Fibroblast of lung (primary cell): ENCODE measurements at regions not wholly inside any gene's neighbourhood (a gene's known extent, or its start where the extent isn't known, plus 50 kb on each side); places are given as distances from the start of the nearest gene placed in this dataset.

Source experiments
- DNase-seq, 2 donors: peaks; one replicate each; pipeline versions ENCODE4 v3.0.0 to v3.0.0-alpha.2; 2010; ENCODE audit warnings: low read depth in 2 of 2
- H2AFZ ChIP-seq: 2 replicates; pipeline ENCODE4 v1.5.1; 2012; ENCODE audit warnings: low read length, control low read depth, inconsistent platforms
- H3K27ac ChIP-seq: 2 replicates; pipeline ENCODE4 v1.5.1; 2011; ENCODE audit warnings: low read length, control low read depth; ENCODE audit not compliant: insufficient read depth
- H3K27me3 ChIP-seq: 2 replicates; pipeline ENCODE4 v1.5.1; 2011; ENCODE audit warnings: mild to moderate bottlenecking, low read length; ENCODE audit not compliant: control insufficient read depth, insufficient read depth
- H3K36me3 ChIP-seq: 2 replicates; pipeline ENCODE4 v1.5.1; 2011; ENCODE audit warnings: low read length; ENCODE audit not compliant: control insufficient read depth, insufficient read depth
- H3K4me1 ChIP-seq: 2 replicates; pipeline ENCODE4 v1.5.1; 2011; ENCODE audit warnings: low read length; ENCODE audit not compliant: control insufficient read depth, insufficient read depth; ENCODE audit errors: extremely low read depth
- H3K4me2 ChIP-seq: 2 replicates; pipeline ENCODE4 v1.5.1; 2011; ENCODE audit warnings: low read length, control low read depth; ENCODE audit not compliant: insufficient read depth; ENCODE audit errors: extremely low read depth
- H3K4me3 ChIP-seq, 4 experiments: fragments of 200-600 bp in 1 of 4; sonication (generic) in 1 of 4; replicated peaks in 1 of 4; 2 replicates each; pipeline ENCODE4 v1.5.1; 2011 to 2016; ENCODE audit warnings: low read length in 4 of 4, low read depth in 3 of 4, mild to moderate bottlenecking in 3 of 4, control low read depth in 2 of 4, inconsistent platforms in 1 of 4, mixed read lengths in 1 of 4; ENCODE audit not compliant: insufficient read depth in 1 of 4; ENCODE audit errors: control extremely low read depth in 1 of 4
- H3K79me2 ChIP-seq: 2 replicates; pipeline ENCODE4 v1.5.1; 2012; ENCODE audit warnings: mild to moderate bottlenecking, low read length, inconsistent platforms; ENCODE audit not compliant: control insufficient read depth, insufficient read depth
- H3K9ac ChIP-seq: 2 replicates; pipeline ENCODE4 v1.5.1; 2011; ENCODE audit warnings: mild to moderate bottlenecking, low read length, control low read depth; ENCODE audit not compliant: insufficient read depth
- H3K9me3 ChIP-seq: 2 replicates; pipeline ENCODE4 v1.5.1; 2012; ENCODE audit warnings: low read depth, low read length; ENCODE audit not compliant: control insufficient read depth, insufficient read depth
- H4K20me1 ChIP-seq: 2 replicates; pipeline ENCODE4 v1.5.1; 2011; ENCODE audit warnings: low read length; ENCODE audit not compliant: control insufficient read depth, insufficient read depth; ENCODE audit errors: extremely low read depth
- EZH2 ChIP-seq: IDR thresholded peaks from 2 replicates; pipeline ENCODE4 v1.5.1; 2012; ENCODE audit warnings: low read length, control low read depth, mild to moderate bottlenecking; ENCODE audit errors: missing control alignments
- TF ChIP-seq, protein P1 (sequence below), 2 donors: IDR thresholded peaks in 1 of 2; conservative IDR thresholded peaks in 1 of 2; 1 replicate in 1 of 2; 2 replicates in 1 of 2; pipeline ENCODE4 v1.5.1; 2011 to 2012; ENCODE audit warnings: low read length in 2 of 2, control low read depth in 1 of 2, inconsistent platforms in 1 of 2, low read depth in 1 of 2, mild to moderate bottlenecking in 1 of 2

DNA sequence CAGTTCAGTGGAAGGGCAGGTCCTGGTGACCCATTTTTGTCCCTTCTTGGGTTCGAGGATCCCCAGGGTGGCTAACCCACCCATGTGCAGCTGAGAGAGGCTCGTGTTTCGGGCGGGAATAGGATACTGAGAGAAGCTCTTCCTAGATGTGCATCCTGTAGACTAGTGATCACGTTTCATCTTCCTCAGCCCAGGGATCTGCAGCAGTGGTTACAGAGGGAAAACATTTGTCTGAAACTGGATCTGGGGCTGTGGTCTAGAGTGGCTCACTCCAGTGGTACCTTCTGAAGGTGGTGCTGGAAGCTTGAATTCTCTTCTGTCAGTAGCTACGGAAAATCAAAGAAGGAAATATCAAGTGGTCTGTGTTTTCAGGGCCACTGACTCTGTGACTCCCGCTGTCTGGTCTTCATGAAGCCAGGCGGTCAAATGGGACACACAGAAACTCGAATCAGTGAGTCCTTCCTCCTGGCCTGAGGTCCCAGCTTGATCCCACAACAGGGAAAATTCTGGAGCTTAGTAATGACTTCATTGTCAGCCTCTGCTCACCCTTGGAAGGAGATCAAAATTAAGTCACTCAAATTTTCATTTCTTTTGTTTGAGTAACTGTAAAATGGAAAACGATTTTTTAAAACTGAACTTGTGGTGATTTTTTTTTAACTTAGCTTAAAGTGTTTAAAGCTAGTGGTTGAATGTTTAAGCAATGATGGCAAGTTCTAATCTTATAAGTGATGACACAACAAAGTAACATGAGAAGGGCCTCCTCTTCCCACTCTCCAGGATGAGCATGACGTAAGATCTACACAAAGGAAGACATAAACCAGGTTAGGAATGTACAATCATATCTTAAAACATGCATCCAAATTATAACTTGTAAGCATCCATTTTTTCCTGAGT is 469.3 kb upstream of the KLF6 start:
- H3K79me2 ChIP-seq, result no peaks in the 10 kb centered on the region
- H3K36me3 ChIP-seq, result no peaks in the 10 kb centered on the region
- TF ChIP-seq, protein P1, sequence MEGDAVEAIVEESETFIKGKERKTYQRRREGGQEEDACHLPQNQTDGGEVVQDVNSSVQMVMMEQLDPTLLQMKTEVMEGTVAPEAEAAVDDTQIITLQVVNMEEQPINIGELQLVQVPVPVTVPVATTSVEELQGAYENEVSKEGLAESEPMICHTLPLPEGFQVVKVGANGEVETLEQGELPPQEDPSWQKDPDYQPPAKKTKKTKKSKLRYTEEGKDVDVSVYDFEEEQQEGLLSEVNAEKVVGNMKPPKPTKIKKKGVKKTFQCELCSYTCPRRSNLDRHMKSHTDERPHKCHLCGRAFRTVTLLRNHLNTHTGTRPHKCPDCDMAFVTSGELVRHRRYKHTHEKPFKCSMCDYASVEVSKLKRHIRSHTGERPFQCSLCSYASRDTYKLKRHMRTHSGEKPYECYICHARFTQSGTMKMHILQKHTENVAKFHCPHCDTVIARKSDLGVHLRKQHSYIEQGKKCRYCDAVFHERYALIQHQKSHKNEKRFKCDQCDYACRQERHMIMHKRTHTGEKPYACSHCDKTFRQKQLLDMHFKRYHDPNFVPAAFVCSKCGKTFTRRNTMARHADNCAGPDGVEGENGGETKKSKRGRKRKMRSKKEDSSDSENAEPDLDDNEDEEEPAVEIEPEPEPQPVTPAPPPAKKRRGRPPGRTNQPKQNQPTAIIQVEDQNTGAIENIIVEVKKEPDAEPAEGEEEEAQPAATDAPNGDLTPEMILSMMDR (conservative IDR thresholded peaks at IDR 0.05 in 1 of 2, IDR thresholded peaks at IDR 0.05 in 1 of 2; ENCODE audit: low read depth in 1 of 2, low read length in 2 of 2), result no peak
- no peak for TF ChIP-seq EZH2
- H3K4me2 ChIP-seq, result no peak overlapping the region
- H3K9me3 ChIP-seq, result no peaks in the 10 kb centered on the region
- no peak overlapping the region for H2AFZ ChIP-seq
- peak overlapping the region; percentile 72 for H3K27ac ChIP-seq
- H4K20me1 ChIP-seq, result no peaks in the 10 kb centered on the region
- H3K4me1 ChIP-seq, result peaks cover 7% of the 10 kb centered on the region
- H3K27me3 ChIP-seq, result no peaks in the 10 kb centered on the region
- peak; percentile 94 to 95 for DNase-seq
- H3K9ac ChIP-seq, result no peak overlapping the region
- H3K4me3 ChIP-seq, result no peak overlapping the region

DNA sequence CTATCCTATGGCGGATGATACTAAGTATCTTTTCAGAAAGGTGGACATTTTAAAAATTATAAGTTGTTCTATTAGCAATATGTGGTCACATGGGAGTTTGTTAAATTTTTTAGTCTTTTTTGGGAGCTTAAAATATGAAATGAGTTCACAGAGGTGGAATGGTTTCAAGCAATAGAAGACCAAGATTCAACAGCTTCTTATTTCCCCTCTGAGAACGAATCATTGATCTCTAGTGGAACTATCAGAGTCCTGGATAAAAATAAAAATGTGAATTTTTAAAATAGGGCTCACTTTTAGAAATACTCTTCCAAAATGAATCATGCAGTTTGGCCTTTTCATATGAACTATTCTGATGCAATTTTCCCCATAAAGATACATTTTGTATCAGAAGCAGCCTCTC is 467.7 kb upstream of the KLF6 start:
- H4K20me1 ChIP-seq, result no peaks in the 10 kb centered on the region
- H3K9me3 ChIP-seq, result no peaks in the 10 kb centered on the region
- no peak overlapping the region for H3K27ac ChIP-seq
- H3K4me2 ChIP-seq, result no peak overlapping the region
- no peaks in the 10 kb centered on the region for H3K36me3 ChIP-seq
- H3K4me1 ChIP-seq, result peaks cover 7% of the 10 kb centered on the region
- H2AFZ ChIP-seq, result no peak overlapping the region
- TF ChIP-seq EZH2, result no peak
- TF ChIP-seq, protein P1 (conservative IDR thresholded peaks at IDR 0.05 in 1 of 2, IDR thresholded peaks at IDR 0.05 in 1 of 2; ENCODE audit: low read depth in 1 of 2, low read length in 2 of 2), result no peak
- no peak overlapping the region for H3K4me3 ChIP-seq
- no peaks in the 10 kb centered on the region for H3K27me3 ChIP-seq
- H3K9ac ChIP-seq, result no peak overlapping the region
- DNase-seq, result no peak
- no peaks in the 10 kb centered on the region for H3K79me2 ChIP-seq

DNA sequence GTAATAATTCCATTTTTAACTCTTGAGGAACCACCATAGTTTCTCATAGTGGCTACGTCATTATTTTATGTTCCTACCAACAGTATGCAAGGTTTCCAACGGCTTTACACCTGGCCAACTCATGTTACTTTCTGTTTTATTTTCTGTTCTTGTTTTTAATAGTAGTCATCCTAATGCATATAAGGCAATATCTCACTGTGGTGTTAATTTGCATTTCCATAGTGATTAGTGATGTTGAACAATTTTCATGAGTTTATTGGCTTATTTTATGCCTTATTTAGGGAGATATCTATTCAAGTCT is 465.5 kb upstream of the KLF6 start:
- no peak overlapping the region for H3K27ac ChIP-seq

More for the DNA sequence above, 465.5 kb upstream of the KLF6 start:
- no peak overlapping the region for H3K4me3 ChIP-seq
- H3K9me3 ChIP-seq, result no peaks in the 10 kb centered on the region
- H4K20me1 ChIP-seq, result no peaks in the 10 kb centered on the region
- no peaks in the 10 kb centered on the region for H3K36me3 ChIP-seq
- TF ChIP-seq EZH2, result no peak
- TF ChIP-seq, protein P1 (conservative IDR thresholded peaks at IDR 0.05 in 1 of 2, IDR thresholded peaks at IDR 0.05 in 1 of 2; ENCODE audit: low read depth in 1 of 2, low read length in 2 of 2), result no peak
- H3K79me2 ChIP-seq, result no peaks in the 10 kb centered on the region
- H3K4me1 ChIP-seq, result peaks cover 9% of the 10 kb centered on the region
- no peak for DNase-seq
- no peak overlapping the region for H3K9ac ChIP-seq
- H3K27me3 ChIP-seq, result no peaks in the 10 kb centered on the region
- H3K4me2 ChIP-seq, result no peak overlapping the region
- no peak overlapping the region for H2AFZ ChIP-seq
